MCF 10A (cell line): ENCODE measurements at regions not wholly inside any gene's neighbourhood (a gene's known extent, or its start where the extent isn't known, plus 50 kb on each side); places are given as distances from the start of the nearest gene placed in this dataset.

Source experiments
- BruUV-seq: library from RNA; stranded (reverse); fragments of 400-500 nt; replicated peaks from 2 replicates; lab custom pipeline; 2021; lab: Mats Ljungman, UMichigan
- CTCF ChIA-PET: fragments of 300-600 bp; sonication (Branson Sonifier 250); formaldehyde crosslinking; extraction: SDS; loops from one replicate; lab custom pipeline; 2021; ENCODE audit warnings: antibody characterized with exemption, inconsistent platforms; lab: Yijun Ruan, JAX
- POLR2A ChIA-PET: fragments of 300-600, 350-650 bp; sonication (Branson Sonifier 250); formaldehyde crosslinking; extraction: SDS; loops from one replicate; lab custom pipeline; 2020; ENCODE audit warnings: antibody characterized with exemption, inconsistent platforms; lab: Yijun Ruan, JAX
- DNase-seq: peaks from one replicate; pipeline ENCODE4 v3.0.0-alpha.2; 2018; ENCODE audit not compliant: unreplicated experiment
- H3K27ac Mint-ChIP-seq: one replicate; pipeline ENCODE4 v1.8.0; 2022; ENCODE audit warnings: mild to moderate bottlenecking, low read depth, mixed read lengths; ENCODE audit not compliant: unreplicated experiment
- H3K27me3 Mint-ChIP-seq: one replicate; pipeline ENCODE4 v1.8.0; 2022; ENCODE audit warnings: mixed read lengths; ENCODE audit not compliant: insufficient read depth, unreplicated experiment
- H3K36me3 Mint-ChIP-seq: one replicate; pipeline ENCODE4 v1.8.0; 2022; ENCODE audit warnings: mild to moderate bottlenecking, moderate library complexity, mixed read lengths; ENCODE audit not compliant: insufficient read depth, unreplicated experiment
- H3K4me1 Mint-ChIP-seq: one replicate; pipeline ENCODE4 v1.8.0; 2022; ENCODE audit warnings: mixed read lengths; ENCODE audit not compliant: insufficient read depth, unreplicated experiment
- H3K4me3 Mint-ChIP-seq: one replicate; pipeline ENCODE4 v1.8.0; 2022; ENCODE audit warnings: mild to moderate bottlenecking, moderate library complexity, mixed read lengths; ENCODE audit not compliant: unreplicated experiment
- H3K9me3 Mint-ChIP-seq: one replicate; pipeline ENCODE4 v1.8.0; 2022; ENCODE audit warnings: mixed read lengths; ENCODE audit not compliant: unreplicated experiment
- intact Hi-C: fragments of 100-400 bp; cut with micrococcal nuclease; formaldehyde crosslinking; loops from 2 replicates; pipeline ENCODE4 v1.14.1; 2022
- TF ChIP-seq, protein P1 (sequence below): fragments of 200-600 bp; IDR thresholded peaks from one replicate; pipeline ENCODE4 v1.8.0; 2022; ENCODE audit warnings: antibody characterized with exemption, mild to moderate bottlenecking; ENCODE audit not compliant: unreplicated experiment

DNA sequence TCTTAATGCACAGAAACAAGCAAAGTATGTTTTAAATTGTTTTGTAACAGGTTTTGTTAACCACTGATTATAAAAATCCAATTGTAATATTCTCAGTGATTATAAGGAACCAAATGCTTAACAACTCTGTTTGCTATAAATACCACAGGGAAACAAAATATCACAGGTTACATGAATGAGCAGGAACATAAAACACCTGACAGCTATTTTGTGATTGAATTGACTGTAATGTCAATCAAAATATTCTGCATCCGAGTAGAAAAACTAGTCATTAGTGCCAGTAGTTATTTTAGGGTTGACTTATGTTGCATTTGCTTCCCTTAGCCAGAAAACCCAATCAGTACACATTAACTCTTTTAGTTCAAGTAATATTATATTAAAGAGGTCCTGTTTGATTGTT, 1707.8 kb upstream of the ACO1 start:
- TF ChIP-seq, protein P1, sequence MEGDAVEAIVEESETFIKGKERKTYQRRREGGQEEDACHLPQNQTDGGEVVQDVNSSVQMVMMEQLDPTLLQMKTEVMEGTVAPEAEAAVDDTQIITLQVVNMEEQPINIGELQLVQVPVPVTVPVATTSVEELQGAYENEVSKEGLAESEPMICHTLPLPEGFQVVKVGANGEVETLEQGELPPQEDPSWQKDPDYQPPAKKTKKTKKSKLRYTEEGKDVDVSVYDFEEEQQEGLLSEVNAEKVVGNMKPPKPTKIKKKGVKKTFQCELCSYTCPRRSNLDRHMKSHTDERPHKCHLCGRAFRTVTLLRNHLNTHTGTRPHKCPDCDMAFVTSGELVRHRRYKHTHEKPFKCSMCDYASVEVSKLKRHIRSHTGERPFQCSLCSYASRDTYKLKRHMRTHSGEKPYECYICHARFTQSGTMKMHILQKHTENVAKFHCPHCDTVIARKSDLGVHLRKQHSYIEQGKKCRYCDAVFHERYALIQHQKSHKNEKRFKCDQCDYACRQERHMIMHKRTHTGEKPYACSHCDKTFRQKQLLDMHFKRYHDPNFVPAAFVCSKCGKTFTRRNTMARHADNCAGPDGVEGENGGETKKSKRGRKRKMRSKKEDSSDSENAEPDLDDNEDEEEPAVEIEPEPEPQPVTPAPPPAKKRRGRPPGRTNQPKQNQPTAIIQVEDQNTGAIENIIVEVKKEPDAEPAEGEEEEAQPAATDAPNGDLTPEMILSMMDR: no peak
- H3K27ac Mint-ChIP-seq: no peak overlapping the region
- no peaks in the 10 kb centered on the region for H3K4me1 Mint-ChIP-seq
- H3K9me3 Mint-ChIP-seq: no peaks in the 10 kb centered on the region
- H3K27me3 Mint-ChIP-seq: no peaks in the 10 kb centered on the region
- DNase-seq: no peak
- H3K36me3 Mint-ChIP-seq: no peaks in the 10 kb centered on the region
- BruUV-seq: no TSS peak
- no peak overlapping the region for H3K4me3 Mint-ChIP-seq
- intact Hi-C loops: loop anchor here (10.0 kb wide), 1 partner anchor 58 kb away; no protein-coding TSS in a partner anchor
- POLR2A ChIA-PET: no interaction called here
- CTCF ChIA-PET: interaction anchor here (0.6 kb wide), 1 partner anchor 115 kb away, joined by 3 read pairs; no protein-coding TSS in a partner anchor

DNA sequence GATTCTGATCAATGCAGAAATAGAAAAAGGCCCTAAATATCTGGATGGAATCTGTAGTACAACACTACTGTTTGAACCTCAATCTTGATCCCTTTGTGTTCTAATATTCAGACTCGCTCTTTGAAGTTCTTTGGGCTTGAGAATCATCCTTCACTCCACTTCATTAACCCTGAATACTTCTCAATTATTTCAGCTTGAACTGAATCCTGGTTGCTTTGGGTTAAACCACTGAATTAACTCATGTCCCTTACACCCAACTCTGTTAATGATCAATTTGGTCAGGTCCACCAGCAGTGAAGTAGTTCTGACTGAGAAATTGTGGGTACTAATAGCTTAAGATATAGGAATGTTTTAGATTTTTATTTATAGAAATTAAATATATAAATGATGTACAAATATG, 1707.2 kb upstream of the ACO1 start:
- CTCF ChIA-PET: no interaction called here
- Mint-ChIP-seq H3K36me3 (no peaks in the 10 kb centered on the region), H3K4me3 (no peak overlapping the region), H3K4me1 (no peaks in the 10 kb centered on the region), H3K9me3 (no peaks in the 10 kb centered on the region), H3K27ac (no peak overlapping the region), H3K27me3 (no peaks in the 10 kb centered on the region)
- POLR2A ChIA-PET: no interaction called here
- TF ChIP-seq, protein P1: no peak
- no TSS peak for BruUV-seq
- no peak for DNase-seq
- intact Hi-C loops: loop anchor here (10.0 kb wide), 1 partner anchor 58 kb away; no protein-coding TSS in a partner anchor

DNA sequence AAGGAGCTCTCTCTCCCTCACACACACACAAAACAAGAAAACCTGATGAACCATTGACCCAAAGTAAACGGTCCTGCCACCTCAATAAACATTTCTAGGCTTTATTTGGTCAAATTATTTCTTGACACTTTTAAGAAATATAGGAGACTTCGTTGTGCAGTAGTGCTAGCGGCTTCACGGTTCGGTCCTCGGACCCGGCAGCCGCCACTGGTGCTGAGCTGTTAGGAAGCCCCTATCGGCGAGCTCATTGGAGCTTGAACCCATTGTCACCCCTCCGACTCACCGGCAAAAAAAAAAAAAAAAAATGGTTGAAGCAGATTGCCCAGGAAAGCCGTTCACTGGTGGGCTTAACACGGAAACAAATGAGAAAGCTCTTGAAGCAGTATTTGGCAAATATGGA, 1695.6 kb upstream of the ACO1 start:
- TF ChIP-seq, protein P1: no peak
- ChIA-PET POLR2A (no interaction called here), CTCF (no interaction called here)
- Mint-ChIP-seq H3K27ac (no peak overlapping the region), H3K9me3 (peaks cover 11% of the 10 kb centered on the region), H3K4me3 (no peak overlapping the region), H3K4me1 (no peaks in the 10 kb centered on the region), H3K27me3 (no peaks in the 10 kb centered on the region), H3K36me3 (no peaks in the 10 kb centered on the region)
- intact Hi-C loops: no loop called here
- no TSS peak for BruUV-seq
- no peak for DNase-seq

DNA sequence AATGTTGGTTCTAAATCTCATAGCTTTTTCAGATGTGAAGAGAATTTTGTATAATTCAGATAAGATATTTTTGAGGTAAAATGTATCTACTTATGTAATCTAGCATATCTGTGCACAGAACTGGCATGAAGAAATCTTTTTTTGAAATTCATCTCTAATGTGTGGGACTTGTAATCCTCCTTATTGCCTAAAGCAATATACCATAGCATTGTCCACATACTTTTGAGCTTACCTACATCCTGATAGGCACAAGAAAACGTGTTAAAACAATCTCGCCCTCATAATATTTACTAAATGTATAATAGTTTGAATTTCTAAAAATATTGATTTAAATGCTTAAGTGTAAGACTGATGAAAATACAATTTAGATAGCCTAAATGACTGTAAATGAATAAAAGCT, 1686.5 kb upstream of the ACO1 start:
- H3K9me3 Mint-ChIP-seq: no peaks in the 10 kb centered on the region
- peaks cover 7% of the 10 kb centered on the region for H3K27me3 Mint-ChIP-seq
- TF ChIP-seq, protein P1: no peak
- BruUV-seq: no TSS peak
- intact Hi-C loops: no loop called here
- POLR2A ChIA-PET: no interaction called here
- no peak overlapping the region for H3K4me3 Mint-ChIP-seq
- CTCF ChIA-PET: interaction anchor here (0.6 kb wide), 1 partner anchor 24 kb away, joined by 3 read pairs; no protein-coding TSS in a partner anchor
- no peaks in the 10 kb centered on the region for H3K4me1 Mint-ChIP-seq
- H3K36me3 Mint-ChIP-seq: no peaks in the 10 kb centered on the region
- H3K27ac Mint-ChIP-seq: no peak overlapping the region
- DNase-seq: no peak
